Psoas muscle (tissue), 7 donors: ENCODE measurements at regions not wholly inside any gene's neighbourhood (a gene's known extent, or its start where the extent isn't known, plus 50 kb on each side); places are given as distances from the start of the nearest gene placed in this dataset.

Source experiments
- ATAC-seq, 4 donors: fragments of 200-7000 bp; cut with Tn5 transposase; one replicate each; pipeline ENCODE4 v1.9.1; 2020; ENCODE audit warnings: moderate library complexity in 3 of 4, mild to moderate bottlenecking in 2 of 4
- DNase-seq, 2 donors: peaks; one replicate each; pipeline ENCODE4 v3.0.0-alpha.2; 2020
- H3K27ac ChIP-seq: fragments of 200-600 bp; one replicate; pipeline ENCODE4 v1.8.0; 2022
- H3K27me3 ChIP-seq, 3 donors: fragments of 200-600 bp in 1 of 3; one replicate each; pipeline versions ENCODE4 v1.6.1 to v1.8.0; 2013 to 2022; ENCODE audit warnings: low read length in 2 of 3, mild to moderate bottlenecking in 2 of 3, moderate library complexity in 1 of 3; ENCODE audit not compliant: insufficient read depth in 3 of 3
- H3K36me3 ChIP-seq, 2 donors: fragments of 200-600 bp in 1 of 2; one replicate each; pipeline versions ENCODE4 v1.6.1 to v1.8.0; 2013 to 2022; ENCODE audit warnings: low read depth in 1 of 2, mild to moderate bottlenecking in 1 of 2, moderate library complexity in 1 of 2; ENCODE audit not compliant: insufficient read depth in 1 of 2
- H3K4me1 ChIP-seq: fragments of 200-600 bp; one replicate; pipeline ENCODE4 v1.8.0; 2022
- H3K4me3 ChIP-seq: fragments of 200-600 bp; one replicate; pipeline ENCODE4 v1.8.0; 2022; ENCODE audit warnings: mild to moderate bottlenecking
- H3K9me3 ChIP-seq: fragments of 200-600 bp; one replicate; pipeline ENCODE4 v1.8.0; 2022
- WGBS, 3 donors: extraction: QIAGEN DNeasy Blood & Tissue Kit; methylation state at CpG; one replicate each; pipeline versions ENCODE4 v1.1.6 to v1.1.7; 2013; 5-methylcytosine and 5-hydroxymethylcytosine counted together
- intact Hi-C, 2 donors: fragments of 100-400 bp; cut with DNase I; formaldehyde crosslinking; loops; one replicate each; pipeline versions ENCODE4 v1.11.0 to v1.14.2; 2022
- TF ChIP-seq, protein P1 (sequence below): fragments of 200-600 bp; IDR thresholded peaks from one replicate; pipeline ENCODE4 v1.8.0; 2022; ENCODE audit warnings: antibody characterized with exemption
- donor health status: healthy with polysubstance abuse.
- donor health status: DM: no; HTN: no; CAD: no; lungs with moderate emphysema.
- donor health status: Bipolar disorder and iron deficiency.
- donor health status: healthy.
- donor health status: DM: yes; HTN: yes; CAD: no.
- donor health status: DM: no; HTN: no; CAD: no.
- donor health status: DM: yes; HTN: yes; CAD: no.

DNA sequence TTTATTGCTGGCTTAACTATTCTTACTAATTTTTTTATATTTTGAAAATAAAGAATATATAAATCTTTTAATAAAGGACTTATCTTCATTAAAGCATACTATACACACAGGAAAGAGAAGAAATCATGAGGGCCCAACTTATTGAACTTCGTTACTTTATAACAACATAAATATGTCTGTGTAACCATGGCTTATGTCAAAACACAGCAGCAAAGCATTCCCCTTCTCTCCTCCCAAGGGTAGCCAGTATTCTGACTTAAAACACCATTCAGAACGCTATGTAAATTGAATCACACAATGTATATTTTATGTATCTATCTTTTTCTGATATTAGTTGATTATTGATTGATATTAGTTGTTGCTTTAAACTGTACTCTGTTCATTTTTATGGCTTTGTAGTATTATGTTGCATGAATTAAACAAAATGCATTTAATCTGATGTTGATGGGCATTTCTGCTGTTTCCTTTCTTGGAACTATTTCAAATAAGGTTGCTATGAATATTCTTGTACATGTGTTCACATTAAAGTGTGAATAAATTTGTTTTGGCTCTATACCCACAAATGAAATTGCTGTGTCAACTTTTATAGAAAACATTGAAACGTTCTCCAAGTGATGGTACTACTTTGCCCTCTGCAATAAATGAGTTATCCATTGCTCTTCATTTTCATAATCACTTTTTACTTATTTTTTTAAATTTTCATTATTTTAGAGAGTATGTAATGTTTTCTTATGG, 188.7 kb downstream of the RND3 start:
- intact Hi-C loops = no loop called here
- WGBS, 3 donors = 83 to 87% (median 86%) methylated on average over 3 of the region's 3 CpGs
- DNase-seq (no peak), ATAC-seq (no peak)
- no peaks in the 10 kb centered on the region for H3K4me1 ChIP-seq
- TF ChIP-seq, protein P1, sequence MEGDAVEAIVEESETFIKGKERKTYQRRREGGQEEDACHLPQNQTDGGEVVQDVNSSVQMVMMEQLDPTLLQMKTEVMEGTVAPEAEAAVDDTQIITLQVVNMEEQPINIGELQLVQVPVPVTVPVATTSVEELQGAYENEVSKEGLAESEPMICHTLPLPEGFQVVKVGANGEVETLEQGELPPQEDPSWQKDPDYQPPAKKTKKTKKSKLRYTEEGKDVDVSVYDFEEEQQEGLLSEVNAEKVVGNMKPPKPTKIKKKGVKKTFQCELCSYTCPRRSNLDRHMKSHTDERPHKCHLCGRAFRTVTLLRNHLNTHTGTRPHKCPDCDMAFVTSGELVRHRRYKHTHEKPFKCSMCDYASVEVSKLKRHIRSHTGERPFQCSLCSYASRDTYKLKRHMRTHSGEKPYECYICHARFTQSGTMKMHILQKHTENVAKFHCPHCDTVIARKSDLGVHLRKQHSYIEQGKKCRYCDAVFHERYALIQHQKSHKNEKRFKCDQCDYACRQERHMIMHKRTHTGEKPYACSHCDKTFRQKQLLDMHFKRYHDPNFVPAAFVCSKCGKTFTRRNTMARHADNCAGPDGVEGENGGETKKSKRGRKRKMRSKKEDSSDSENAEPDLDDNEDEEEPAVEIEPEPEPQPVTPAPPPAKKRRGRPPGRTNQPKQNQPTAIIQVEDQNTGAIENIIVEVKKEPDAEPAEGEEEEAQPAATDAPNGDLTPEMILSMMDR = no peak
- H3K27ac ChIP-seq = no peak overlapping the region
- no peak overlapping the region for H3K4me3 ChIP-seq
- H3K9me3 ChIP-seq = peaks cover 10% of the 10 kb centered on the region
- H3K27me3 ChIP-seq = no peaks in the 10 kb centered on the region
- H3K36me3 ChIP-seq = no peaks in the 10 kb centered on the region

DNA sequence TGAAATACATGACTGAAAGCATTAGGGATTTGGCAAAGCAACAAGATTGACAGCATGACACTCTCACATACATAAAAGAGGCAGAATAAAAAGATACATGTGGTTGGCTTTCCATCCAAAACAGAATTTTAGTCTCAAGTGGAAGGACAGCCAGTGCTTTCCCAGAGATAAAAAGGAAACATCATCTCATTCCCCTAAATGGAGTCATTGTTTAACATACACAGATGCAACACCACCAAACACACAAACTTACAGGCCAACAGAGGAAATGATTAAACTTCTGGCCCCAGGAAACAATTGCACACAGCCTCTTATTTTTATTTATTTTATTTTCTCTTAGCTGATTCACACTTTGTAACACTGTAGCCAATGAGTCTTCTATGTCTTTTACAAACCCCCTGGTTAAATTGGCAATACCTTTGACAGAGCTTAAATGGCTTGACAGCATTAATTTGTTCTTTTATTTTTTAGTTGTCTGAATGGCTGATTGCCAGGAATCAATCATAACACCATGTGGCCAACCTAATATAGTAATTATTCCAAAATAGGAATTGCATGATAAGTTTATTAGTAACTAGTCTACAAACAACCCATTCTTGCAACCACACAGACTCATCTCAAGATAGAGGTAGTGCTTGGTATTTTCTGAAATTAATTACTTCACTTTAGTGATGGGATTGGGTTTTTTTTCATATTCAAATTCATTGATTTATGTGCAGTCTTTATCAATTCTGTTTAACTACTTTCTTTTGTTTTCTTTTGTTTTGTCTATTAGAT, 190.5 kb downstream of the RND3 start:
- intact Hi-C loops = no loop called here
- ATAC-seq = no peak
- Histone ChIP-seq H3K4me3 (no peak overlapping the region), H3K27me3 (no peaks in the 10 kb centered on the region), H3K9me3 (no peaks in the 10 kb centered on the region), H3K36me3 (no peaks in the 10 kb centered on the region), H3K4me1 (no peaks in the 10 kb centered on the region), H3K27ac (no peak overlapping the region)
- no peak for DNase-seq
- TF ChIP-seq, protein P1 = no peak

DNA sequence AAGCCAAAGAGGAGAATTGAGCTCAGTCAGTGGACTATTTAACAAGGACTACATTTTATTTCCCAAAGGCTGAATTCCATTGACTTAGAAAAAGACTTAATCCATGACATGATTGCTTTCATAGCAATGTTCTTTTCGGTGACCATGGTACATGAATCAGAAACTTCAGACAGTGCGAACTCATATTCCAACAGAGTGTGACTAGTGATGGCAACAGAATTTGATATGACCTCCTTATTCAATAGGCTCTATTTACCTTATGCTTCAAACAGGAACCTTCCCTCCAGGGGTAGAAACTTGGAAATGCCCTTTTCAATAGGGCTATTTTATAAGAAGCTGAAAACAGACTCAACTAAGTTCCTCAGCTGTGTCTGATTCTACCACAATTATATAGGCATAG, 191.9 kb downstream of the RND3 start:
- ATAC-seq (no peak), DNase-seq (no peak)
- no peaks in the 10 kb centered on the region for H3K4me1 ChIP-seq
- TF ChIP-seq, protein P1 = no peak
- no peaks in the 10 kb centered on the region for H3K36me3 ChIP-seq
- no peak overlapping the region for H3K27ac ChIP-seq
- H3K9me3 ChIP-seq = no peaks in the 10 kb centered on the region
- intact Hi-C loops = no loop called here
- WGBS, 3 donors = 24 to 40% (median 32%) methylated on average over 2 of the region's 2 CpGs
- no peaks in the 10 kb centered on the region for H3K27me3 ChIP-seq
- H3K4me3 ChIP-seq = no peak overlapping the region

DNA sequence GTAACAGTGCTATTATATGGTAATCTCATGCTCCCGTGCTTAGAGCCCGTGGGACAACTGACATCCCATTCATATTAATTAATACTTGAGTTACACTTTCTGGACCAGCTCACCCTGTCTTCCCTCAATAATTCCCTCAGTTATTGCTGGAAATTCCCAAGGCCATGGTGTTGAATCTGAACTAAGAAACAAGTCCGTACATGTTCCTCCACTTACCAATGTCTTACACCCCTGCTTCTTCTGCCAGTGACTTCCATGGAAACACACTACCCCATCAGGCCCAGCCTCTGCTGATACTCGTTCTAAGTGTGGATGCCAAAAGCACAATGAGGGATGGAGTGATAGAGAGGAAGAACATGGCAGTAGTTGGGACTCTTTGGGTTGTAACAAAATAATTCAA, 193.7 kb downstream of the RND3 start:
- intact Hi-C loops = no loop called here
- H3K4me1 ChIP-seq = no peaks in the 10 kb centered on the region
- WGBS, 3 donors = 71 to 79% (median 73%) methylated on average over 4 of the region's 4 CpGs
- H3K27me3 ChIP-seq = no peaks in the 10 kb centered on the region
- DNase-seq (no peak), ATAC-seq (no peak)
- H3K4me3 ChIP-seq = no peak overlapping the region
- no peaks in the 10 kb centered on the region for H3K9me3 ChIP-seq
- TF ChIP-seq, protein P1 = no peak
- H3K27ac ChIP-seq = no peak overlapping the region
- H3K36me3 ChIP-seq = no peaks in the 10 kb centered on the region
